ENCODE measurements at regions not wholly inside any gene's neighbourhood (a gene's known extent, or its start where the extent isn't known, plus 50 kb on each side); places are given as distances from the start of the nearest gene placed in this dataset.

DNA sequence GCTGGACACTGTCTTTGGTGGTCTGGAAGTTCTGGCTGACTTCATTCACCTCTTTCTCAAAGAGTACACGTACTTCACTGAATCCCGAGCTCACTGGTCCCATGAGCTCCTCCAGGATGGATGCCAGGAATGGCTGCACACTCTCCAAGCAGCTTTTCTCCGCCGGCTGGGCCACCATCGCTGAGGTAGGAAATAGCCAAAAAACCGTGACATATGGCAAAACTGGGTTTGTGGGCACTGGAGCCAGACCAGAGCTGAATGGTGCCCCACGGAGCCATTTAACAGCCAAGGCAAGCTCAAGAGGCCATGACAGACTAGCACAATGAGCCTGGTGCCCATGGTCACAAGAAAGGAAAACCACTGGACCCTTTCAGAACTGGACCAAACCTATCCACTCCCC lies 64.0 kb upstream of the EDEM3 start:
- TF ChIP-seq EZH2 (IDR thresholded peaks at IDR 0.05; ENCODE audit: low read depth, unreplicated experiment) (no peak), CTCF (conservative IDR thresholded peaks at IDR 0.05; ENCODE audit: low read depth in 2 of 2) (no peak), POLR2AphosphoS5 (IDR thresholded peaks at IDR 0.05; ENCODE audit: low read depth) (no peak), JUNB (IDR thresholded peaks at IDR 0.05; ENCODE audit: unreplicated experiment) (no peak), NANOG (IDR thresholded peaks at IDR 0.05; ENCODE audit: borderline replicate concordance) (no peak), REST (IDR thresholded peaks at IDR 0.05; ENCODE audit: unreplicated experiment) (no peak), EZH2phosphoT487 (IDR thresholded peaks at IDR 0.05; ENCODE audit: unreplicated experiment) (no peak), CREB1 (CRISPR knock-in tag; IDR thresholded peaks at IDR 0.05; ENCODE audit: low read depth) (no peak), ETS1 (IDR thresholded peaks at IDR 0.05) (no peak), ZNF331 (CRISPR knock-in tag; IDR thresholded peaks at IDR 0.05; ENCODE audit: low read depth) (no peak)
